Fibroblast of skin of right biceps (primary cell): ENCODE measurements at regions not wholly inside any gene's neighbourhood (a gene's known extent, or its start where the extent isn't known, plus 50 kb on each side); places are given as distances from the start of the nearest gene placed in this dataset.
A peak's percentile ranks its signal among the peaks of the same experiment; 100 is the strongest.

ENCODE experiments used
- DNase-seq: peaks from one replicate; pipeline ENCODE4 v3.0.0-alpha.2; 2013

- no peak for DNase-seq
Measured at GRCh38 chr3:110774496-110775265, 296.9 kb upstream of the NECTIN3 start.

GRCh38 chr3:110779581-110779980, 292.0 kb upstream of the NECTIN3 start:
- DNase-seq = no peak

- no peak for DNase-seq
Measured at GRCh38 chr3:110783541-110783940, 288.1 kb upstream of the NECTIN3 start.

GRCh38 chr3:110788794-110789193, 282.8 kb upstream of the NECTIN3 start:
- DNase-seq = no peak

GRCh38 chr3:110789315-110789714, 282.3 kb upstream of the NECTIN3 start:
- DNase-seq = peak; percentile 60

- no peak for DNase-seq
Measured at GRCh38 chr3:110790631-110791030, 281.0 kb upstream of the NECTIN3 start.

- peak; percentile 22 for DNase-seq
Measured at GRCh38 chr3:110791995-110792686, 279.5 kb upstream of the NECTIN3 start.

- DNase-seq = no peak
Measured at GRCh38 chr3:110793611-110794010, 278.0 kb upstream of the NECTIN3 start.

GRCh38 chr3:110795163-110795562, 276.5 kb upstream of the NECTIN3 start:
- no peak for DNase-seq

- DNase-seq = no peak
Measured at GRCh38 chr3:110799271-110799670, 272.3 kb upstream of the NECTIN3 start.

- no peak for DNase-seq
Measured at GRCh38 chr3:110804856-110805255, 266.8 kb upstream of the NECTIN3 start.

GRCh38 chr3:110806924-110807323, 264.7 kb upstream of the NECTIN3 start:
- peak; percentile 11 for DNase-seq

GRCh38 chr3:110808630-110809029, 263.0 kb upstream of the NECTIN3 start:
- peak; percentile 26 for DNase-seq

GRCh38 chr3:110810356-110810755, 261.3 kb upstream of the NECTIN3 start:
- DNase-seq = peak; percentile 32

- DNase-seq = peak; percentile 38
Measured at GRCh38 chr3:110811050-110811449, 260.6 kb upstream of the NECTIN3 start.

- DNase-seq = peak; percentile 4
Measured at GRCh38 chr3:110813541-110813940, 258.1 kb upstream of the NECTIN3 start.

GRCh38 chr3:110814170-110815007, 257.2 kb upstream of the NECTIN3 start:
- DNase-seq = peak; percentile 94

- DNase-seq = peak; percentile 92
Measured at GRCh38 chr3:110815008-110815583, 256.5 kb upstream of the NECTIN3 start.

- no peak for DNase-seq
Measured at GRCh38 chr3:110816008-110816407, 255.6 kb upstream of the NECTIN3 start.

- peak; percentile 58 for DNase-seq
Measured at GRCh38 chr3:110821586-110821985, 250.0 kb upstream of the NECTIN3 start.

- no peak for DNase-seq
Measured at GRCh38 chr3:110822971-110823370, 248.6 kb upstream of the NECTIN3 start.

- no peak for DNase-seq
Measured at GRCh38 chr3:110846971-110847370, 224.6 kb upstream of the NECTIN3 start.

- no peak for DNase-seq
Measured at GRCh38 chr3:110849064-110849463, 222.6 kb upstream of the NECTIN3 start.
